ENCODE measurements at regions not wholly inside any gene's neighbourhood (a gene's known extent, or its start where the extent isn't known, plus 50 kb on each side); places are given as distances from the start of the nearest gene placed in this dataset.
"Not testable (repeated sequence)": the region's sequence is repeated elsewhere in the genome, so short reads cannot be mapped to it uniquely, and the experiment has no call there.

GRCh38 chr4:34486461-34487363, 1757.6 kb downstream of the ARAP2 start:
- no peak for DNase-seq
- intact Hi-C loops (cut with DNase I) = no loop called here

- DNase-seq = no peak
- intact Hi-C loops (cut with DNase I) = no loop called here
Observed at GRCh38 chr4:34492414-34492813, 1751.9 kb downstream of the ARAP2 start.

GRCh38 chr4:34502086-34502485, 1742.2 kb downstream of the ARAP2 start:
- intact Hi-C loops (cut with DNase I) = no loop called here
- DNase-seq = no peak

- DNase-seq; intact Hi-C loops (cut with DNase I): not testable (repeated sequence)
Observed at GRCh38 chr4:34504731-34505130, 1739.6 kb downstream of the ARAP2 start.

GRCh38 chr4:34506511-34507092, 1737.7 kb downstream of the ARAP2 start:
- intact Hi-C loops (cut with DNase I); DNase-seq: not testable (repeated sequence)

- intact Hi-C loops (cut with DNase I) = no loop called here
- DNase-seq = no peak
Observed at GRCh38 chr4:34512616-34513015, 1731.7 kb downstream of the ARAP2 start.

- DNase-seq = no peak
- intact Hi-C loops (cut with DNase I) = no loop called here
Observed at GRCh38 chr4:34516524-34516923, 1727.8 kb downstream of the ARAP2 start.

- DNase-seq = no peak
- intact Hi-C loops (cut with DNase I) = no loop called here
Observed at GRCh38 chr4:34534916-34535315, 1709.4 kb downstream of the ARAP2 start.

- intact Hi-C loops (cut with DNase I) = no loop called here
- DNase-seq = no peak
Observed at GRCh38 chr4:34566091-34566490, 1678.2 kb downstream of the ARAP2 start.

- intact Hi-C loops (cut with DNase I) = no loop called here
- no peak for DNase-seq
Observed at GRCh38 chr4:34572026-34572425, 1672.3 kb downstream of the ARAP2 start.

GRCh38 chr4:34615315-34615714, 1629.0 kb downstream of the ARAP2 start:
- intact Hi-C loops (cut with DNase I) = no loop called here
- DNase-seq = no peak

- intact Hi-C loops (cut with DNase I) = no loop called here
- no peak for DNase-seq
Observed at GRCh38 chr4:34619531-34620162, 1624.7 kb downstream of the ARAP2 start.

GRCh38 chr4:34628471-34628870, 1615.8 kb downstream of the ARAP2 start:
- intact Hi-C loops (cut with DNase I) = no loop called here
- DNase-seq = no peak

- intact Hi-C loops (cut with DNase I) = no loop called here
- no peak for DNase-seq
Observed at GRCh38 chr4:34629451-34629850, 1614.9 kb downstream of the ARAP2 start.

GRCh38 chr4:34633241-34633640, 1611.1 kb downstream of the ARAP2 start:
- no peak for DNase-seq
- intact Hi-C loops (cut with DNase I) = no loop called here

GRCh38 chr4:34636623-34637022, 1607.7 kb downstream of the ARAP2 start:
- intact Hi-C loops (cut with DNase I) = no loop called here

GRCh38 chr4:34643476-34643875, 1600.8 kb downstream of the ARAP2 start:
- DNase-seq = no peak
- intact Hi-C loops (cut with DNase I) = no loop called here

More at GRCh38 chr4:34636623-34637022, 1607.7 kb downstream of the ARAP2 start:
- DNase-seq = no peak

GRCh38 chr4:34644579-34645115, 1599.7 kb downstream of the ARAP2 start:
- DNase-seq = no peak
- intact Hi-C loops (cut with DNase I) = no loop called here

- intact Hi-C loops (cut with DNase I) = no loop called here
- no peak for DNase-seq
Observed at GRCh38 chr4:34649716-34650115, 1594.6 kb downstream of the ARAP2 start.

- no peak for DNase-seq
Observed at GRCh38 chr4:34664051-34664450, 1580.3 kb downstream of the ARAP2 start.

More at GRCh38 chr4:34664051-34664450, 1580.3 kb downstream of the ARAP2 start:
- intact Hi-C loops (cut with DNase I) = no loop called here
